Right lobe of liver (tissue), 6 donors: ENCODE measurements at regions not wholly inside any gene's neighbourhood (a gene's known extent, or its start where the extent isn't known, plus 50 kb on each side); places are given as distances from the start of the nearest gene placed in this dataset.
"Not testable (repeated sequence)": the region's sequence is repeated elsewhere in the genome, so short reads cannot be mapped to it uniquely, and the experiment has no call there.

Experiments
- ATAC-seq, 4 donors: fragments of 200-7000 bp; cut with Tn5 transposase; one replicate each; pipeline ENCODE4 v1.9.1; 2020; ENCODE audit warnings: mild to moderate bottlenecking in 4 of 4, moderate library complexity in 4 of 4
- DNase-seq, 3 donors: peaks; one replicate each; pipeline ENCODE4 v3.0.0-alpha.2; 2020
- H3K27ac ChIP-seq, 3 donors: fragments of 200-600 bp; one replicate each; pipeline ENCODE4 v1.8.0; 2022
- H3K27me3 ChIP-seq, 2 donors: fragments of 200-600 bp; one replicate each; pipeline ENCODE4 v1.8.0; 2022
- H3K36me3 ChIP-seq, 4 donors: fragments of 200-600 bp; sonication (generic) in 1 of 4; one replicate each; pipeline versions ENCODE4 v1.5.1 to v1.8.0; 2017 to 2022; ENCODE audit warnings: control low read depth in 1 of 4
- H3K4me1 ChIP-seq, 4 donors: fragments of 200-600 bp; sonication (generic) in 1 of 4; one replicate each; pipeline versions ENCODE4 v1.5.1 to v1.8.0; 2017 to 2022; ENCODE audit warnings: control low read depth in 1 of 4
- H3K4me3 ChIP-seq, 3 donors: fragments of 200-600 bp; one replicate each; pipeline ENCODE4 v1.8.0; 2022
- H3K9me3 ChIP-seq, 4 donors: fragments of 200-600 bp; sonication (generic) in 1 of 4; one replicate each; pipeline versions ENCODE4 v1.5.1 to v1.8.0; 2017 to 2022; ENCODE audit warnings: control low read depth in 1 of 4
- CTCF ChIP-seq, 4 donors: fragments of 200-600 bp in 3 of 4; fragments of 450-650 bp in 1 of 4; IDR thresholded peaks; one replicate each; pipeline versions ENCODE4 v1.5.1 to v1.8.0; 2016 to 2022; ENCODE audit warnings: antibody characterized with exemption in 4 of 4, mild to moderate bottlenecking in 2 of 4
- POLR2A ChIP-seq: fragments of 450-650 bp; IDR thresholded peaks from one replicate; pipeline ENCODE4 v1.6.1; 2017; ENCODE audit warnings: antibody characterized with exemption, mild to moderate bottlenecking
- WGBS: methylation state at CpG from one replicate; pipeline ENCODE4 v1.1.6; 2018; ENCODE audit warnings: low coverage, low lambda C conversion rate; ENCODE audit not compliant: insufficient coverage; ENCODE audit errors: missing lambda C conversion rate; 5-methylcytosine and 5-hydroxymethylcytosine counted together
- intact Hi-C, 2 donors: fragments of 100-400 bp; cut with DNase I; formaldehyde crosslinking; loops; one replicate each; pipeline versions ENCODE4 v1.11.2 to v1.14.1; 2022
- donor health status: DM: no; HTN: yes; CAD: no.
- donor health status: DM: no; HTN: no; CAD: no.
- donor health status: DM: no; HTN: no; CAD: no.
- donor health status: DM: no; HTN: yes; CAD: no.
- donor health status: DM: no; HTN: yes; CAD: no.

GRCh38 chr2:83795777-83796176 lies 663.3 kb downstream of the SUCLG1 start:
- TF ChIP-seq POLR2A (no peak), CTCF (IDR thresholded peaks at IDR 0.05) (no peak)
- Histone ChIP-seq H3K9me3 (no peaks in the 10 kb centered on the region), H3K27ac (no peak overlapping the region), H3K36me3 (no peaks in the 10 kb centered on the region), H3K4me1 (no peaks in the 10 kb centered on the region), H3K27me3 (no peaks in the 10 kb centered on the region), H3K4me3 (no peak overlapping the region)
- WGBS = 93% methylated on average over 2 of the region's 3 CpGs
- DNase-seq = no peak
- intact Hi-C loops = no loop called here
- ATAC-seq = no peak

- not testable (repeated sequence) for H3K27ac ChIP-seq
- 76% methylated on average over 6 of the region's 6 CpGs for WGBS
Measured at GRCh38 chr2:83790467-83790866, 668.6 kb downstream of the SUCLG1 start.

GRCh38 chr2:83789674-83790073 lies 669.4 kb downstream of the SUCLG1 start:
- H3K4me3 ChIP-seq, H3K4me1 ChIP-seq, DNase-seq, intact Hi-C loops, H3K27ac ChIP-seq, H3K9me3 ChIP-seq, ATAC-seq, H3K27me3 ChIP-seq, H3K36me3 ChIP-seq: not testable (repeated sequence)
- 53% methylated on average over 2 of the region's 2 CpGs for WGBS

More at GRCh38 chr2:83790467-83790866, 668.6 kb downstream of the SUCLG1 start:
- H3K9me3 ChIP-seq, H3K4me1 ChIP-seq, intact Hi-C loops, H3K36me3 ChIP-seq, ATAC-seq, DNase-seq, H3K4me3 ChIP-seq, H3K27me3 ChIP-seq: not testable (repeated sequence)

- H3K27ac ChIP-seq, H3K36me3 ChIP-seq, H3K4me3 ChIP-seq, DNase-seq, H3K9me3 ChIP-seq, H3K4me1 ChIP-seq, H3K27me3 ChIP-seq, ATAC-seq, intact Hi-C loops: not testable (repeated sequence)
- WGBS = 69% methylated on average over 9 of the region's 9 CpGs
Measured at GRCh38 chr2:83788938-83789566, 670.0 kb downstream of the SUCLG1 start.

GRCh38 chr2:83787189-83787588 lies 671.9 kb downstream of the SUCLG1 start:
- H3K4me3 ChIP-seq = no peak overlapping the region
- no peaks in the 10 kb centered on the region for H3K9me3 ChIP-seq
- DNase-seq = no peak
- WGBS = 62% methylated on average over 1 of the region's 1 CpG
- H3K27ac ChIP-seq = no peak overlapping the region
- H3K4me1 ChIP-seq = no peaks in the 10 kb centered on the region
- no peaks in the 10 kb centered on the region for H3K27me3 ChIP-seq
- H3K36me3 ChIP-seq = no peaks in the 10 kb centered on the region
- no peak for TF ChIP-seq POLR2A
- TF ChIP-seq CTCF (IDR thresholded peaks at IDR 0.05) = no peak
- ATAC-seq = no peak
- intact Hi-C loops = no loop called here

- Histone ChIP-seq H3K4me1 (no peaks in the 10 kb centered on the region), H3K27me3 (no peaks in the 10 kb centered on the region), H3K9me3 (no peaks in the 10 kb centered on the region), H3K4me3 (no peak overlapping the region), H3K36me3 (no peaks in the 10 kb centered on the region), H3K27ac (no peak overlapping the region)
- intact Hi-C loops = no loop called here
- no peak for TF ChIP-seq CTCF (IDR thresholded peaks at IDR 0.05)
- no peak for TF ChIP-seq POLR2A
- WGBS = 62% methylated on average over 4 of the region's 4 CpGs
- DNase-seq = no peak
- ATAC-seq = no peak
Measured at GRCh38 chr2:83786140-83786539, 672.9 kb downstream of the SUCLG1 start.
